Mucosa of descending colon (tissue), 3 donors: ENCODE measurements at regions not wholly inside any gene's neighbourhood (a gene's known extent, or its start where the extent isn't known, plus 50 kb on each side); places are given as distances from the start of the nearest gene placed in this dataset.

Source experiments
- ATAC-seq: fragments of 200-7000 bp; cut with Tn5 transposase; one replicate; pipeline ENCODE4 v1.9.1; 2020; ENCODE audit warnings: mild to moderate bottlenecking, moderate library complexity
- DNase-seq, 3 donors: peaks; one replicate each; pipeline ENCODE4 v3.0.0-alpha.2; 2020
- H3K36me3 ChIP-seq: fragments of 200-600 bp; one replicate; pipeline ENCODE4 v1.8.0; 2021; ENCODE audit warnings: low read depth, mild to moderate bottlenecking
- H3K4me1 ChIP-seq: fragments of 200-600 bp; one replicate; pipeline ENCODE4 v1.8.0; 2021; ENCODE audit warnings: low read depth, mild to moderate bottlenecking
- H3K4me3 ChIP-seq: fragments of 200-600 bp; one replicate; pipeline ENCODE4 v1.8.0; 2021; ENCODE audit warnings: mild to moderate bottlenecking
- H3K9me3 ChIP-seq: fragments of 200-600 bp; one replicate; pipeline ENCODE4 v1.8.0; 2021; ENCODE audit warnings: mild to moderate bottlenecking
- CTCF ChIP-seq: fragments of 200-600 bp; IDR thresholded peaks from one replicate; pipeline ENCODE4 v1.8.0; 2022; ENCODE audit warnings: antibody characterized with exemption, mild to moderate bottlenecking
- intact Hi-C, 2 donors: fragments of 100-400 bp; cut with DNase I in 1 of 2; cut with micrococcal nuclease in 1 of 2; formaldehyde crosslinking; loops; one replicate each; pipeline versions ENCODE4 v1.11.0 to v1.11.1; 2022; cut with DNase I, micrococcal nuclease
- donor health status: DM: no; HTN: no; CAD: no; lungs with moderate emphysema.
- donor health status: DM: no; HTN: no; CAD: no.
- donor health status: DM: no; HTN: yes; CAD: no.

DNA sequence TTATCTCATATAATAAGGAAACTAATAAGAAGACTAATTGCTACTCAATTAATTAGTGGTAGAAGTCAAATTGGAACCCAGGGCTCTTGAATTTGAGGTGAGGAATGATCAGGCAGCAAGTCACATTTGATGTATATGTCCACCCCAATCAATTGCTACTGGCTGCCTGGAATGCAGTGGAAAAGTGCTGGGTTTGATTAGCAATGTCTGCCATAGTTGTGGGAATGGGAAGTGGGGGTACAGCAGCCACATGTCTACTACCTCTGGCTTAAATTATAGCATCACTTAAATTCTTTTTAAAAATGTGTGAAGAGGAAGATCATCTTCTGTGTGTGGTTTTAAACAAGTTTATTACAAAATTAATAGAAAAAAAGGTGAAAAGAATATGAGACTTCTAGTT, 50.8 kb upstream of the NAV2 start:
- no peak overlapping the region for H3K4me3 ChIP-seq
- DNase-seq (no peak), ATAC-seq (no peak)
- no peak for TF ChIP-seq CTCF
- intact Hi-C loops, result no loop called here
- H3K9me3 ChIP-seq, result no peaks in the 10 kb centered on the region
- H3K4me1 ChIP-seq, result no peaks in the 10 kb centered on the region
- H3K36me3 ChIP-seq, result no peaks in the 10 kb centered on the region

GRCh38 chr11:19660076-19660475, 52.6 kb upstream of the NAV2 start:
- intact Hi-C loops, result no loop called here

DNA sequence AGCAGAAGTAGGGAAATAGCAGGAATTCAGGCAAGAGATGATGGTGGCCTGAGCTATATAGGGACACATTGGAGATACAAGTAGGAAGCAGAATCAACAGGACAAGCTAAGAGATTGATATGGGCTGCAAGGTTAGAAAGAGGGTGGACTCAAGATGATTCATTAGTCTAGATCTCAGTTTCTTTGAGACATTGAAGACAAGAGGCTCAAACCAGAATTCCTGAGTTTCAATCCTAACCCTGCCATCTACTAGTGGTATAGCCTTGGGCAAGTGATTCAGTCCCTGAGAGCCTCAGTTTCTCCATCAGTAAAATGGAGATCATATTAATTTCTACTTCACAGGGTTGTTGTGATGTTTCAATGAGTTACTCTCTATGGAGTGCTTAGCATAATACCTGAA, 53.1 kb upstream of the NAV2 start:
- Histone ChIP-seq H3K36me3 (no peaks in the 10 kb centered on the region), H3K4me3 (no peak overlapping the region), H3K9me3 (no peaks in the 10 kb centered on the region), H3K4me1 (no peaks in the 10 kb centered on the region)
- TF ChIP-seq CTCF, result no peak
- no peak for ATAC-seq
- intact Hi-C loops, result no loop called here
- no peak for DNase-seq

More at GRCh38 chr11:19660076-19660475, 52.6 kb upstream of the NAV2 start:
- no peak for TF ChIP-seq CTCF
- Histone ChIP-seq H3K36me3 (no peaks in the 10 kb centered on the region), H3K9me3 (no peaks in the 10 kb centered on the region), H3K4me3 (no peak overlapping the region), H3K4me1 (no peaks in the 10 kb centered on the region)
- ATAC-seq, result peak; percentile 67
- DNase-seq, result no peak

GRCh38 chr11:19658344-19658743, 54.3 kb upstream of the NAV2 start:
- TF ChIP-seq CTCF, result no peak
- no peak overlapping the region for H3K4me3 ChIP-seq
- intact Hi-C loops, result no loop called here
- no peaks in the 10 kb centered on the region for H3K4me1 ChIP-seq
- no peaks in the 10 kb centered on the region for H3K9me3 ChIP-seq
- DNase-seq, result no peak
- no peak for ATAC-seq
- no peaks in the 10 kb centered on the region for H3K36me3 ChIP-seq

DNA sequence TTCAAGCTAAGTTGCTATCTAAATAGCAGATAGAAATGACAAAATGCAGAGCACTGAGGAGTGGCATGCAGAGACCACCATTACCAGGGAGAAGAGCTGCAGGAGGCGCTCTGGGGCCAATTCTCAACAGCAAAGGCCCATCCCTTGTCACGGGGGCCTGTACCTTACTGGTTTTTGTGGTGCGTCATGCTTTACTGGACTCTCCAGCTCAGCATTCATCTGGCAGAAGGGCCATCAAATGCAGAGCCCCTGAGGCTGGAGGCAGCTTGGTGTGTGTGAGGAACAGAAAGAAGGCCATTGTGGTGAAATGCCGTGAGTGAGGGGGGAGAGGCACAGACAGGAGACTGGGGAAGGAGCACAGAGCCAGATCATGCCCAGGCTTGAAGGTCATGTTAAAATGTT, 56.5 kb upstream of the NAV2 start:
- Histone ChIP-seq H3K36me3 (no peaks in the 10 kb centered on the region), H3K4me1 (no peaks in the 10 kb centered on the region), H3K9me3 (no peaks in the 10 kb centered on the region), H3K4me3 (no peak overlapping the region)
- no peak for TF ChIP-seq CTCF
- ATAC-seq (no peak), DNase-seq (no peak)
- intact Hi-C loops, result no loop called here
